NCI-H2227 (cell line): ENCODE measurements at regions not wholly inside any gene's neighbourhood (a gene's known extent, or its start where the extent isn't known, plus 50 kb on each side); places are given as distances from the start of the nearest gene placed in this dataset.

Experiments
- DNase-seq: peaks from one replicate; lab custom pipeline; 2025; ENCODE audit not compliant: unreplicated experiment; lab: John Stamatoyannopoulos, UW

DNA sequence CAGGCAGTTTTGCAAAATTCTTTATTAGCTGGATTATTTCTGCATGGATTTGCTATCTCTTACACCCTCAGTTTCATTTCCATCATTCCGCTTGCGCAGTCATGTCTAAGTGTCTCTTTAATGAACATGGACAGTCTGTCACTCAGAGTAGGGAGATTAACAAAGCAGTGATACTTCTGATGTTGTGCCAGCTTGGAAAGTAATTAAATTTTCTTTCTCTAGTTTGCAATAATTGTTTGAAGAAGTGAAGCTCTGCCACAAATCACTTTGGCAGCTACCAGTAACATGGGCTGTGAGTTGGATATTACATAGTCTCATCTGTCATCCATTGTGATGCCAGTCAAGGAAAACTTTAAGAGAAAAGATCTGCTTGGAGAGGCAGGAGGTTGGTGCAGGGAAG, 324.8 kb upstream of the NWD2 start:
- no peak for DNase-seq

DNA sequence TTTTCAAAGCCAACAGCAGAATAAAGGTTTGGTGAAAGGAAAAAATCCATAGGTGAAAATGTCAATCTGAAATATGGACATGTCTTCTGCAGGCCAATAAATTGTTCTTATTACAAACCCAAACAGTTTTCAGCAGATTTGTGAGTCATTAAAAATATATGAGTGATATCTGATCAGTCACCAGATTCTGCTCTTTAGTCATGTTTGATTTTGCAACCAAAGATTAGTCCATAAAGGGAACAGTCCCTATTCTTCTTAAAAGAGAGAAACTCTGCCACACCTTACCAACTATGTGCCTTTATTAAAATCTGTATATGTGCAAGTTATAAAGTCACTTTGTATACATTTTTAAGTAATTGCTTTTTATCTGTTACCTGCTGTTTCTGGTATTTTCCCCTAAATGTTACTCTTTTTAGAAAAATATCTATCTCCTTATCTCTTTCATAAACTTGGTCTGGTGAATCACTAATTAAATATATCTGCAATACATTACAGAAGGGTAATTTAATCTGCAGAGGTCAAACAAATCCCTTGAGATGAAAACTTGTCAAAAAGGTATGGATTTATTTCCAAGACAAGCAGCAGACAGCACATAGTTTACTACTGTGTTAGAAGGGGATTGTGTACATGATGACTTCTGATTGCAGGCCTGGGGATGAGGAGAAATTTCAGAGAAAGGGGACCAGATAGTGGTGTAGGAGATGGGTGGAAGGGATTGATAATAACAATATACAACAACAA, 322.9 kb upstream of the NWD2 start:
- no peak for DNase-seq

DNA sequence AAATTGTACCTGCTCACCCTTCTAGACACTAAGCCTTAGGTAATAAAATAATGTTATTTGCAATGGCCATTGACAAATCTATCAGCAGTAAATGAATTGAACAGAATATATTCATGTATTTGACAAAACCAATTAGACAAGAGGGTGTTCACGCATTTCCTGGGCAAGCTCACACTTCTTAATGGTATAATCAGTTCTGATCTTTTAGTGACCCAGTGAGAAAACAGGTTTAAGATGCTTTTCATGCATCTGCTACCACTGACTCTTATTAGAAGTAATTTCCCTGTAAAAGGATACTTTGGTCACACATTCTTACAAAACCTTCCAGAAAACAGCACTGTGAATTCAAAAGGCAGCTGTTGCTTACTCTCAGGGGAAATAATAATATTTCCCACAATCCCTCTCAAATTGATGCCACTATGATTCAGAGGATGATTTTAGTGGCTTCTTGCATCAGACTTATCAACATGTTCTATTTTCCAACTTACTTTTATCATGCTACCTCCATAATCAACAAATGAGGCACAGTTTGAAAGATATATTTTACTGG, 313.9 kb upstream of the NWD2 start:
- DNase-seq = no peak

DNA sequence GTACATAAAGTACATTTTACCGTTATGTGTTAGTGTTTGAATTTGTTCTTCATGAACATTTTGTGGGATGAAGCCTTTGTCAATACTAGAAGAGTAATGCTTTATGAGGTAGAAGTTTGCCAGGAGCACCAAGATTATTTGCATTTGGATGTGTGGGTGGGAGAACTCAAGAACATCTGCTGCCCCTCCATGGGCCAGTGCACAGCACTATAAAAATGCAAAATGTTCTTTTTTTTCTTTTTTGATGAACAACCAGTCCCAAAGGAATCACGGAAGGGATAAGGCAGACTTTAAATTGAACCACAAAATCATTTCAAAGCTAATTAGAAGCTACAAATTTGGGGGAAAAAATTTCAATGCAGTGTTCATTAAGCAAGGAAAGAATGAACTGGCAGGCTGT, 300.3 kb upstream of the NWD2 start:
- no peak for DNase-seq

DNA sequence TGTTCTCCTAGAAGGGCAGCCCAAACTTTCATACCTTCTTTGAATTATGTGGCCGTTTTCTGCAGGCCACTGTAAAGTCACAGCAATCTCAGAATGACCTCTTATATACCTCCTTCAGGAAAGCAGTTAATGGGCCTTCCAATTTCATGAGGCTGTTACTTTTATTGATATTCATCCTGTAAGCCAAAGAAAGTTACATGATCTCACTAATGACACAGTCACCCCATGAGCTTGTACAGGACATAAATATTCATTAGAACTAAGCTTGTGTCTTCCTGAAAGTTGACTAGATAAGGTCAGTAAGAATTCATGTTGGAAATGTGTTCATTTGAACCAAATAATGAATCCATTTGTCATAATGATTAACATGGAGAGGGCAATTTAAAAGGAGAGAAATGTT, 283.1 kb upstream of the NWD2 start:
- no peak for DNase-seq

DNA sequence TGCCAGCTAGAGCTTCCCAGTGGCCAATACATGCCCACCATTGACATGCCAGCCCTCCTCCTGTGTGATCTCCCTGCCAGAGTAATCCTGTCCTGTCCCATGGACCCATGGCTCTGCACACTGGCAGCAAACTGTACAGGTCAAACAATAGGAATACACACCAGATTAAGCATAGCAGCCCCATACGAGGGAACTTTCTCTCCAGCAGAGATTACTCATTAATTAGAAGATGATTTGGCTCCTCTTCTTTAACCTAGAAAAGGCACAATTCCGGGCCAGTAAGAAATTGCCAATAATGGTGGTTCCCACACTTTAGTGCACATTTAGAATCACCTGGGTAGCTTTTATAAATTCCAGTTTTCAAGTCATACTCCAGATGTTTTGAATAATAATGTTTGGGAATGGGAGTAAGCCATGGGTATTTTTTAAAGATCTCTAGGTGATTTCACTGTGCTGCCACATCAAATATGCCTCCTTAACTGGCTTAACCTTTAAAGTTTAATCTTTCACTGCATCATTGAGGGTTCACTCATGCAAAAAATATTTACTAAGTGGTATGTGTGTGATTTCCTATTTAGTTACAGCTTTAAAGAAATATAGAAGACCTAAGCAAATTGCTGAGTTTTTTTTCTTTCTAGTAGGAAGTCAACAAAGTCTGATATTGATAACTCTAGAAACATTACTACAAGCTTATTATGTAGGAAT, 277.6 kb upstream of the NWD2 start:
- DNase-seq = no peak

DNA sequence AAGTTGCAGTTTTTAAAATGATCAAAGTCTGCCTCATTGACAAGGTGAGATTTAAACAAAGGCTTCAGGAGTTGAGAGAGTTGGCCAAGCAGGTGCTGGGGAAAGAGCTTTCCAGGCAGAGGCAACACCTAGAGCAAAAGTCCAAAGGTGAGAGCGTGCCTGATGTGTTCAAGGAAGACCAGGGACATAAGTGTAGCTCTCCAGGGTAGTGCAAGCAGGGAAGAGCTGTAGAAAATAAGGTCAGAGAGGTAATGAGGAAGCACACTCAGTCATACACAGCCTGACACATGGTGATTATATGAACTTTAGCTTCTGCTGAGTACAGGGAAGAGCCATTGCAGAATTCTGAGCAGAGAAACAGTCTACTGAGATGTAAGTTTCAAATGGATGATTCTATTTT, 265.0 kb upstream of the NWD2 start:
- no peak for DNase-seq

DNA sequence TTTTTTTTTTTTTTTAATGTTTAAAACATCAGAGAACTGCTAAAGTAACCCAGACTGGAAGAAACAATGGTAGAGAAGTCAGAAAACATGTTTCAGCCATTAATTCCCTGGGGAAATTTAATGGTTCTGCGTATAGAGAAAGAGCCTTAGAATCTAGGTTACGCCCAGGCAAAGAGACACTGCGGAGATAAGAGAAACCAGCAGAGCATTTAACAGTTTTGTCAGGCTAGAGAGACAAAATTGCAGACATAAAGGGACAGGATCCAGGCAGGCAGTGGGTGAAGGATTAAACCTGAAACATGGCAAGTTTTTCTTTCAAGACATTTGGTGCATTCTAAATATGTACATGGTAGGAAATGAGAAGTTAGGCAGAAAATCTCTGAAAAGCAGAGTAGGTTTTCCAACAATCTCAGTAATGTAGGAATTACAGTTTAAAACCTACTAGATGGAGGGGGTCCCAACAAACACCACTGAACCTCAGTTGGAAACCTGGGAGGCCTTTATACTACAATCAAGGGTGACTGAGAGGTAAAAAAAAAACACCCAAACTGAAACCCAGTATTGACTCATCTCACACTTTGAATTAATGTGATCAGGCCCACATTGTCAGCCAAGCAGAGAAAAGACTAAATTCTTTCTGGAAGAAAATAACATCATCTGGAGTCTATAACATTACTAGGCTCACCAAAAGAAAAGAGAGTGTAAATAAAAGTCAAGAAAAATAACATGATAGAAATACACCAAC, 254.2 kb upstream of the NWD2 start:
- no peak for DNase-seq

DNA sequence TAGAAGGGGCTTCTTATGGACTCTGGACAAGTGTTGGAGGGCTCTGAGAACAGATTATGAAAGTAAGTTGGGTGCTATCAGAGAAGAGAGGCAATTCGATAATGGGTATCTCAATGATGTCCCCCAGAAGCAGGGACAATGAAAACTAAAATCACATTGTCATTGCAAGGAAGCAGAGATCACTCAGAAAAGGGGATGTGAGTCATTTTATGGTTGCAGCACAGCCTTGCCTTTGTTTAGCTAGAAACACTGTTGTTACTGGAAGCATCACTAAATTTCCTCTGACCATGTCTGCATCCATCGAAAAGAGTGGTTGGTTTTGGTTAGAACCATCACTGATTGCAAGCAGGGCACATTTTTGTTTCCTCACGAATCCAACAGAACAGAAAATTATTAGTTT, 246.8 kb upstream of the NWD2 start:
- no peak for DNase-seq

DNA sequence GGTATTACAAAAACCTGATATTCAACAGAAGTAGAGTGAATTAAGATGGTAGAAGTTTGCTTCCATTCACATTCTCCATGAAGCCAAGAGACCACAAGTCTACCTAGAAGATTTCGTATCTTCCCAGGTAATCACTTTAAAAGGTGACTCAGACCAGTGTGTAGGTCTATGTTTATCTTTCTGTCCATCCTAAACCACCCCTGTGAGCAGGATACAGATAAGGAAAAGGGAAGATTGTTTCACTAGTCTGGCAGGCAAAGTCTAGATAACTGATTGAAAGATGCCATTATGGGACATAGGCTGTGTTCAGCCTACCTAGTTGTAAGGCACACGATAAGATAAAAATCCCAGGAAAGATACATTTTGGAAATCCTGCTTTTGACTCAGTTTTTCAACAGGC, 244.3 kb upstream of the NWD2 start:
- DNase-seq = no peak

DNA sequence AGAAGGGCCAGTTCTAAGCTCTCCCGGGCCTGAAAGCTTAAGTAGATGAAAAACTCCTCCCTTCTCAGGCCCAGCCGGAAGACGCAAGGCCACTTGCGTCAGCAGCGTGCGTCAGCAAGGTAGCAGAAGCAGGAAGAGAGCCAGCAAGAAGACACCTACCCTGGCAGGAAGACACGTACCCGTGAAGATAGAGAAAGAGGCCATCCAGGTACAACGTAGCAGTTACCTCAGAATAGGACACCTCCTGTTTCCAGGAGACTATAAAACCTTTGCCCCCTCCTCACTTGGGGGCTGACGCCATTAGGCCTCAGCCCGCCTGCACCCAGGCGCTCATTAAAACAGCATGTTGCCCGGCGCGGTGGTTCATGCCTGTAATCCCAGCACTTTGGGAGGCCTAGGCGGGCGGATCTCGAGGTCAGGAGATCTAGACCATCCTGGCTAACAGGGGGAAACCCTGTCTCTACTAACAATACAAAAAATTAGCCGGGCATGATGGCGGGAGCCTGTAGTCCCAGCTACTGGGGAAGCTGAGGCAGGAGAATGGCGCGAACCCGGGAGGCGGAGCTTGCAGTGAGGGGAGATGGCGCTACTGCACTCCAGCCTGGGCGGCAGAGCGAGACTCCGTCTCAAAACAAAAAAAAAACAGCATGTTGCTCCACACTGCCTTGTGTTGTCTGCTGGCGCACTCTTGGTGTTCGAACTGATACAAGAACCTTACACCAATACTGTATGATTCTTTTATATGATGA, 242.7 kb upstream of the NWD2 start:
- peak; percentile 70 for DNase-seq

DNA sequence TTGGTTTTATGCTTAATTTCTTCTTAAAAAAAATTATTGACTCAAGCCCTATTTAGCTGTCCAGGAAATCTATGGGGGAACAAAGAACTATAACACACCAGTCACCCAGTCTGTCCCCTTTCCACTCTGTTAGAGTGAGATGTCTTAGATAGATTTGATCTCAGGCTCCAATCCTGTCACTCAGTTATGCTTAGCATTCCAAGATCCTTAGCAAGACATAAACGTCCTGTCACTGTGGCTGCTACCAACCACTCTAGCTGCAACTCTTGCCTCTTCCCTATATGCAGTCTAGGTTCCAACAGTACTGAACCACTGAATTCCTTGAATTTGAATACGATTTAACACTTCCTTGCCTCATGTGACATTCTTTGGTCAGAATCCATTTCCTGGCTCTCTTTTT, 241.9 kb upstream of the NWD2 start:
- no peak for DNase-seq

DNA sequence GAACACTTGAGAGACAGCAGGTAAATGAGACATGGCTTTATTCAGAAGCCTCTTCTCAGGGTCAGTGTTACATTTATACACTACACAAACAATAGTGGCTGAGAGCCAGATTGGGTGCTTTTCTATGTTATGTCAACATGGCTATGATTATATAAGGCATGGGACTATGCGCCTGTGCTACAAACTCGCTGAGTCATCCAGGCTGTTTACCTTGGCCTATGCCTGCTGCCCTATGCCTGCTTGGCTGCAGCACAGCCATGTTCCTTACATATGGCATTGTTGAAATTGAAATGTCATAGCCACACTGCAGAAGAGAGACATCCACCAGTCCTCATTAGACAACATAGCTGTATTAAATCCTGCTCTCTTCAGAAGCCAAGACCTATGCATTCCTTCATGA, 236.3 kb upstream of the NWD2 start:
- no peak for DNase-seq

DNA sequence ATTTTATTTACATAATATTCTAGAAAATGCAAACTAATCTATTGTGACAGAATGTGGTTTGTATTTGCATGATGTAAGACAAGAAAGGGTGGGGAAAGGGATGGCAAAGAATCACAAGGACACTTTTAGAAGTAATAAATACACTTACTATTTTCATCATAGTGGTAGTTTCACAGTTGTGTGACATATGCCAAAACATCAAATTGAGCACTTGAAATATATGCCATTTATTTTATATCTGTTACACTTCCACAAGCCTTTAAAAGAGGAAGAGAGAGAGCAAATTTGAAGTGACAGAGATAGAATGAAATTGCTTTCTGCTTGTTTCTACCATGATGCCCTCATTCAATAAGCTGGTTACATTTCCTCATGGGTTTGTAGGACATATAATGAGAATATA, 230.0 kb upstream of the NWD2 start:
- no peak for DNase-seq

DNA sequence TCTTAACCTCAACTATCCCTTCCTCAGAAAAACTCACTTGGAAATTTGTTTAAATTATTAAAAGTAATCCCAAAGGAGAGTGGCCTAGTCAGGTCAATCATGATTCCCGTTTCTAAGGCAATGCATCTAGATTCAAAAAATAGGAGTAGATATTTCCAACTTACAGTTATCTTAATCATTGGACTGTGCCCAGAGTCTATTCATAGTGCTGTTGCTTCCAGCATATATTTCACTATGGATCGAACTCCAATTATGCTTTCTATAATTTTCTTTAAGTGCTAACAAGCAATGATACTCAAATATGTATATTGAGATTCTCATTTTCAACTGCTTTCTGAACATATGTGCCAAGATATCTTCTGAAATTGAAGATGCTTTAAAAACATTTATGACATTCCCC, 229.2 kb upstream of the NWD2 start:
- no peak for DNase-seq

DNA sequence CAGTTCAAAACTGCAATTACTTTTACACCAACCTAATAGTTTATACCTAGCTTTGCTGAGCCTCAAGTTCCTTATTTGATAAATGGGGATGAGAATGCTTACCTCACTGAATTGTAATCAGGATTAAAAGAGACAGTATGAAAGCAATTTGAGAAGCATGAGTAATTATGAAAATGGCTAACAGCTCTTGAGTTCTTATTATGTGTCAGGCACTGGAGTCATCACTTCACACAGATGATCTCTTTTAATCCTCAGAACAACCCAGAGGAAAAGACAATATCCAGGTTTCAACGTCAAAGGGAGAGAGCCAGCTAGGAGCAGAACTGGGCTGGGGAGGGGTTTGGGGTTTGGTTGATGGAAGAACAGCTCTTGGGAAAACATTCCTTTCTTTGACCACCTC, 221.0 kb upstream of the NWD2 start:
- no peak for DNase-seq

DNA sequence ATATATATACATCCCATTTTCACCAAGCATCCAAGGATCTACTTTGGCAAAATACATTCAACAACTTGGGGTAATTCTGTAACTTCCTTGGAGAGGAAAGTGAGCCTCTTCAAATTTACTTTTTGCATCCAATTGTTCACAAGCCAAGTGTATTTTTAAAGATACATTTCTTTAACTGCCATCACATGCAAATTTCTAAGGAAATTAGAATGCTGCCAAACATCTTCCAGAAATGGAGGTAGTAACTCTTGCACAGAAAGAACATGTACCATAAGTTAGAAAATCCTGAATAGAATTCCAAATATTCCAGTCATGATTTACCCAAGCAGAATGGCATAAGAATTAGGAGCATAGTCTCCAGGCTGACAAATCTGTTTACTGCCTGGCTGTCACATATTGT, 220.5 kb upstream of the NWD2 start:
- no peak for DNase-seq

DNA sequence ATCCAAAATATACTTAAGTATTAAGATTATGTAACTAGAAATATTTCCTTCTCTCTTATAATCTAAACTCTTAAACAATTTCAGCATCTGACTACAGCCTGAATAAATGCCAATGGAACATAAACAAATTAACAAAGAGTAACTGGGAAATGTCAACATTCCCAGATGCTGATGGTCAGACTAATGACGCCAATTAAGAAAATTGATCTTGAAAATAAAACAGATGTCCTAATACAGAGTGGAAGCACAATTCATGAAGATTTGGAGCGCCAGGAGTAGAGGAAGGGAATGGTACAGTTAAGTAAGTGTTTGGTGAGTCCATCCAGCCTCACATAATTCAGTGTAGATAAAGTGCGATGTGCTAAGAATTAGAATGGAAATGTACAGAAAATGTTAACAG, 203.7 kb upstream of the NWD2 start:
- no peak for DNase-seq

DNA sequence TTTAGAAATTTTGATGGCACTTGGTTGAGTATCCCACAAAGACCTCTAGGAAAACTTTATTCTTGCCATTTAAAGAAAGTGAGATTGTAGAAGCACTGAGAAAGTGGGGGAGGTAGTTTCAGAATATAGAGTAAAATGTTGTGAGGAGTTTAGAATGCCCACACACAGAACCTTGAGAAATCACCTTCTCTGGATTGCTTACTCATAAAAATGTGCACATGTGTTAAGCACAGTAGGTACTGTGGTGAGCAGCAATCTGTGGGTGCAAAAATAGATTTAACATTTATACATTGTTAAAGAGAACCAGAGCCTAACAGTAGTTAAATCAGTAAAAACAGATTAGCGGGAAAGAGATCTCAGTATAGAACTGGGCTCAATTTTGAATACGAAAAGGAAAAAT, 201.2 kb upstream of the NWD2 start:
- DNase-seq = no peak

DNA sequence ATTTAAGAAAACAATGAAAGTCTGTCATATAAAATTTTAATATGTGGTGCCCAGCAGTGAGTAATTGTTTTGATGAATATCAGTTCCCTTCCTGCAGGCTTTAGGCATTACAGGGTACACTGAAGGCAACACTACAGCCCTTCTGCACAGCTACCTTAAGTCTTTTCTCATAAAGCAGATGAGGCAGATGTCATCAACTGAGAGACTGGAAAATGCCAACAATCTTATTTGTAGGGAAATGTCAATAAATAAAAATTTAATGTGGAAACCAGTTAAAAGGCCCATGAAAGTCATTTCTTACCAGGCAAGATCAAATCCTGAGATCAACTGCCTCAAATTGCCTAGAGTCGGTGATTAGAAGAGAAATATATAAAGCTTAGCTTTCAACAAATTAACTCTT, 193.4 kb upstream of the NWD2 start:
- DNase-seq = no peak

DNA sequence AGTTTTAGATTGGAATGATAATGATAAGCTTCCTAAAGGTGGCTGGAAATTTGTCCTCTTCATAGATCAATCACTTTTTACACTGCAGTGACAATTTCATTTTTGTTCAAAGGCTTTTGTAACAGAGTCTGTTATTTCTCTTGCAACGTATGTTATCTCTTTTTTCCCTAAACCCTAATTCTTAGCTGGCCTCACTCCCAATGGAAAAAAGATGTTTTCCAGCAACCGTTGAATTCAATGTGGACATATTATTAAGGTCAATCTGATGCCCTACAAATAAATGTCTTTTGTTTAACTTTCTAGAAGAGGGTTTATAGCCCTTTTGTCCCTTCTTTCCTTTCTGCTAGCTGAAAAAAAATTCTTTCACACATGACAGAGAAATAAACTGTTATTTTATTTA, 192.7 kb upstream of the NWD2 start:
- no peak for DNase-seq
